Nephron progenitor cell (in vitro differentiated cells): ENCODE measurements at regions not wholly inside any gene's neighbourhood (a gene's known extent, or its start where the extent isn't known, plus 50 kb on each side); places are given as distances from the start of the nearest gene placed in this dataset.

Source experiments
- DNase-seq: peaks from one replicate; pipeline ENCODE4 v3.0.0; 2021
- H3K27ac Mint-ChIP-seq: 2 replicates; pipeline ENCODE4 v1.8.0; 2021; ENCODE audit warnings: mild to moderate bottlenecking, moderate library complexity, mixed read lengths
- H3K27me3 Mint-ChIP-seq: 2 replicates; pipeline ENCODE4 v1.8.0; 2021; ENCODE audit warnings: mild to moderate bottlenecking, low read depth, mixed read lengths; ENCODE audit not compliant: poor library complexity
- H3K36me3 Mint-ChIP-seq: 2 replicates; pipeline ENCODE4 v1.8.0; 2021; ENCODE audit warnings: low read depth, mixed read lengths
- H3K4me1 Mint-ChIP-seq: 2 replicates; pipeline ENCODE4 v1.8.0; 2021; ENCODE audit warnings: mixed read lengths
- H3K4me3 Mint-ChIP-seq: 2 replicates; pipeline ENCODE4 v1.8.0; 2021; ENCODE audit warnings: mild to moderate bottlenecking, moderate library complexity, mixed read lengths
- H3K9me3 Mint-ChIP-seq: 2 replicates; pipeline ENCODE4 v1.8.0; 2021; ENCODE audit warnings: mild to moderate bottlenecking, moderate library complexity, mixed read lengths
- CTCF ChIP-seq: fragments of 200-600 bp; sonication (generic); IDR thresholded peaks from 2 replicates; pipeline ENCODE4 v1.5.0; 2021; ENCODE audit warnings: antibody characterized with exemption

GRCh38 chr10:56298941-56299340, 62.1 kb downstream of the ZWINT start:
- no peaks in the 10 kb centered on the region for H3K9me3 Mint-ChIP-seq
- H3K36me3 Mint-ChIP-seq = no peaks in the 10 kb centered on the region
- H3K4me1 Mint-ChIP-seq = no peaks in the 10 kb centered on the region
- no peak overlapping the region for H3K4me3 Mint-ChIP-seq
- no peak for TF ChIP-seq CTCF
- no peaks in the 10 kb centered on the region for H3K27me3 Mint-ChIP-seq
- no peak for DNase-seq
- no peak overlapping the region for H3K27ac Mint-ChIP-seq

GRCh38 chr10:56296618-56297017, 64.4 kb downstream of the ZWINT start:
- DNase-seq = no peak
- H3K27ac Mint-ChIP-seq = no peak overlapping the region
- no peaks in the 10 kb centered on the region for H3K4me1 Mint-ChIP-seq
- no peak for TF ChIP-seq CTCF
- no peaks in the 10 kb centered on the region for H3K36me3 Mint-ChIP-seq
- H3K27me3 Mint-ChIP-seq = no peaks in the 10 kb centered on the region
- H3K9me3 Mint-ChIP-seq = no peaks in the 10 kb centered on the region
- H3K4me3 Mint-ChIP-seq = no peak overlapping the region

GRCh38 chr10:56288403-56288802, 72.7 kb downstream of the ZWINT start:
- no peak for TF ChIP-seq CTCF
- Mint-ChIP-seq H3K4me1 (no peaks in the 10 kb centered on the region), H3K36me3 (no peaks in the 10 kb centered on the region), H3K27me3 (peaks cover 5% of the 10 kb centered on the region), H3K4me3 (no peak overlapping the region), H3K9me3 (no peaks in the 10 kb centered on the region), H3K27ac (no peak overlapping the region)
- no peak for DNase-seq

- Mint-ChIP-seq H3K9me3 (no peaks in the 10 kb centered on the region), H3K27me3 (peaks cover 10% of the 10 kb centered on the region), H3K4me3 (no peak overlapping the region), H3K4me1 (no peaks in the 10 kb centered on the region), H3K36me3 (no peaks in the 10 kb centered on the region), H3K27ac (no peak overlapping the region)
- TF ChIP-seq CTCF = no peak
- no peak for DNase-seq
Observed at GRCh38 chr10:56286096-56286495, 75.0 kb downstream of the ZWINT start.

- no peak for DNase-seq
- no peak overlapping the region for H3K4me3 Mint-ChIP-seq
- H3K27ac Mint-ChIP-seq = no peak overlapping the region
Observed at GRCh38 chr10:56279270-56279669, 81.8 kb downstream of the ZWINT start.

More at GRCh38 chr10:56279270-56279669, 81.8 kb downstream of the ZWINT start:
- peaks cover 5% of the 10 kb centered on the region for H3K27me3 Mint-ChIP-seq
- TF ChIP-seq CTCF = no peak
- no peaks in the 10 kb centered on the region for H3K4me1 Mint-ChIP-seq
- H3K36me3 Mint-ChIP-seq = no peaks in the 10 kb centered on the region
- H3K9me3 Mint-ChIP-seq = no peaks in the 10 kb centered on the region
